Lower leg skin (tissue), 4 donors: ENCODE measurements at regions not wholly inside any gene's neighbourhood (a gene's known extent, or its start where the extent isn't known, plus 50 kb on each side); places are given as distances from the start of the nearest gene placed in this dataset.

Source experiments
- DNase-seq, 2 donors: peaks; one replicate each; pipeline ENCODE4 v3.0.0-alpha.2; 2019; ENCODE audit warnings: low spot score in 2 of 2
- H3K4me3 ChIP-seq: fragments of 200-600 bp; sonication (generic); 2 replicates; pipeline ENCODE4 v1.5.1; 2017; ENCODE audit warnings: mild to moderate bottlenecking, low read depth; ENCODE audit not compliant: poor library complexity, severe bottlenecking
- CTCF ChIP-seq, 3 donors: fragments of 450-650 bp; IDR thresholded peaks; one replicate each; pipeline ENCODE4 v1.5.1; 2016; ENCODE audit warnings: antibody characterized with exemption in 3 of 3, mild to moderate bottlenecking in 3 of 3, moderate library complexity in 2 of 3
- POLR2A ChIP-seq, 2 donors: fragments of 450-650 bp; IDR thresholded peaks; one replicate each; pipeline ENCODE4 v1.6.1; 2016 to 2017; ENCODE audit warnings: antibody characterized with exemption in 2 of 2, mild to moderate bottlenecking in 1 of 2, moderate library complexity in 1 of 2
- WGBS, 2 donors: methylation state at CpG; one replicate each; pipeline ENCODE4 v1.1.5; 2018; 5-methylcytosine and 5-hydroxymethylcytosine counted together
- intact Hi-C: fragments of 100-400 bp; cut with DNase I; formaldehyde crosslinking; loops from one replicate; pipeline ENCODE4 v1.15.0; 2023; ENCODE audit warnings: low total_unique reads

GRCh38 chr1:30090162-30090820 lies 633.1 kb downstream of the MATN1 start:
- no peak for DNase-seq
- no peak overlapping the region for H3K4me3 ChIP-seq
- intact Hi-C loops = no loop called here
- WGBS, 2 donors = 77 to 84% methylated on average over 10 of the region's 10 CpGs
- TF ChIP-seq POLR2A (IDR thresholded peaks at IDR 0.05) (no peak), CTCF (IDR thresholded peaks at IDR 0.05) (no peak)

GRCh38 chr1:30089024-30089430 lies 634.4 kb downstream of the MATN1 start:
- no peak overlapping the region for H3K4me3 ChIP-seq
- no peak for DNase-seq
- intact Hi-C loops = no loop called here
- WGBS, 2 donors = 17 to 23% methylated on average over 11 of the region's 11 CpGs
- TF ChIP-seq CTCF (IDR thresholded peaks at IDR 0.05) (no peak), POLR2A (IDR thresholded peaks at IDR 0.05) (no peak)

- intact Hi-C loops = no loop called here
- TF ChIP-seq POLR2A (IDR thresholded peaks at IDR 0.05) (no peak), CTCF (IDR thresholded peaks at IDR 0.05) (no peak)
- no peak for DNase-seq
- 73 to 80% methylated on average over 10 of the region's 10 CpGs for WGBS, 2 donors
- H3K4me3 ChIP-seq = no peak overlapping the region
Measured at GRCh38 chr1:30088594-30088993, 634.8 kb downstream of the MATN1 start.

GRCh38 chr1:30087465-30087864 lies 635.9 kb downstream of the MATN1 start:
- H3K4me3 ChIP-seq = no peak overlapping the region
- WGBS, 2 donors = 71 to 72% methylated on average over 6 of the region's 6 CpGs
- TF ChIP-seq POLR2A (IDR thresholded peaks at IDR 0.05) (no peak), CTCF (IDR thresholded peaks at IDR 0.05) (no peak)
- no peak for DNase-seq
- intact Hi-C loops = no loop called here

GRCh38 chr1:30085811-30086770 lies 637.3 kb downstream of the MATN1 start:
- intact Hi-C loops = no loop called here
- 21 to 47% methylated on average over 22 to 44 of the region's 45 CpGs for WGBS, 2 donors
- no peak for TF ChIP-seq CTCF (IDR thresholded peaks at IDR 0.05)
- TF ChIP-seq POLR2A (IDR thresholded peaks at IDR 0.05) = no peak
- no peak overlapping the region for H3K4me3 ChIP-seq
- no peak for DNase-seq
